Neural cell (in vitro differentiated cells): ENCODE measurements at regions not wholly inside any gene's neighbourhood (a gene's known extent, or its start where the extent isn't known, plus 50 kb on each side); places are given as distances from the start of the nearest gene placed in this dataset.

Source experiments
- H2AFZ ChIP-seq: fragments of 200-600, 300-800 bp; sonication (generic), shearing (Covaris generic); 2 replicates; pipeline ENCODE4 v1.6.0; 2014; ENCODE audit warnings: low read depth, mild to moderate bottlenecking, antibody characterized with exemption, low read length, moderate library complexity
- H3F3A ChIP-seq: fragments of 200-600 bp; shearing (Covaris generic); 2 replicates; pipeline ENCODE4 v1.6.1; 2016; ENCODE audit warnings: mild to moderate bottlenecking, moderate library complexity, mixed read lengths, antibody characterized with exemption, low read length; ENCODE audit not compliant: insufficient read depth, poor library complexity, severe bottlenecking
- H3K27ac ChIP-seq: fragments of 200-600, 300-800 bp; sonication (generic), shearing (Covaris generic); 2 replicates; pipeline ENCODE4 v1.5.1; 2014; ENCODE audit warnings: mild to moderate bottlenecking, low read length, moderate library complexity
- H3K27me3 ChIP-seq: fragments of 300-800, 200-600 bp; sonication (generic), shearing (Covaris generic); 2 replicates; pipeline ENCODE4 v1.6.0; 2014; ENCODE audit warnings: mild to moderate bottlenecking, low read depth, low read length, moderate library complexity; ENCODE audit not compliant: insufficient read depth
- H3K36me3 ChIP-seq: fragments of 300-800, 200-600 bp; sonication (generic), shearing (Covaris generic); 2 replicates; pipeline ENCODE4 v1.5.1; 2014; ENCODE audit warnings: mild to moderate bottlenecking, antibody characterized with exemption, low read length, moderate library complexity; ENCODE audit not compliant: insufficient read depth
- H3K4me2 ChIP-seq: fragments of 300-800, 200-600 bp; sonication (generic), shearing (Covaris generic); 2 replicates; pipeline ENCODE4 v1.6.0; 2014; ENCODE audit warnings: mild to moderate bottlenecking, low read length
- H3K4me3 ChIP-seq: fragments of 300-800, 200-600 bp; sonication (generic), shearing (Covaris generic); 2 replicates; pipeline ENCODE4 v1.5.1; 2014; ENCODE audit warnings: mild to moderate bottlenecking, low read length, moderate library complexity
- H3K79me2 ChIP-seq: fragments of 200-600 bp; shearing (Covaris generic); replicated peaks from 2 replicates; pipeline ENCODE4 v1.6.0; 2014; ENCODE audit warnings: mild to moderate bottlenecking, low read length, moderate library complexity; ENCODE audit not compliant: insufficient read depth
- H3K9ac ChIP-seq: fragments of 300-800, 200-600 bp; sonication (generic), shearing (Covaris generic); 2 replicates; pipeline ENCODE4 v1.6.1; 2016; ENCODE audit warnings: mild to moderate bottlenecking, low read length, mixed read lengths
- H3K9me2 ChIP-seq: fragments of 200-600 bp; shearing (Covaris generic); 2 replicates; pipeline ENCODE4 v1.6.1; 2016; ENCODE audit warnings: mild to moderate bottlenecking, low read length, mixed read lengths; ENCODE audit not compliant: insufficient read depth
- H3K9me3 ChIP-seq: fragments of 200-600, 300-800 bp; sonication (generic), shearing (Covaris generic); 2 replicates; pipeline ENCODE4 v1.6.1; 2016; ENCODE audit warnings: mild to moderate bottlenecking, mixed run types, low read length, moderate library complexity, mixed read lengths
- H4K20me1 ChIP-seq: fragments of 200-600 bp; shearing (Covaris generic); 2 replicates; pipeline ENCODE4 v1.6.1; 2016; ENCODE audit warnings: mild to moderate bottlenecking, mixed run types; ENCODE audit not compliant: insufficient read depth
- EP300 ChIP-seq: fragments of 450-650 bp; conservative IDR thresholded peaks from 2 replicates; pipeline ENCODE4 v1.6.1; 2014; ENCODE audit warnings: antibody characterized with exemption, mild to moderate bottlenecking, moderate library complexity; ENCODE audit not compliant: poor library complexity, severe bottlenecking
- EZH2 ChIP-seq: fragments of 200-600, 300-800 bp; shearing (Covaris generic), sonication (generic); IDR thresholded peaks from 2 replicates; pipeline ENCODE4 v1.6.1; 2014; ENCODE audit warnings: antibody characterized with exemption, low read length, borderline replicate concordance, mild to moderate bottlenecking; ENCODE audit not compliant: insufficient read depth, poor library complexity, severe bottlenecking
- MXI1 ChIP-seq: fragments of 450-650 bp; conservative IDR thresholded peaks from 2 replicates; pipeline ENCODE4 v1.6.1; 2014; ENCODE audit warnings: antibody characterized with exemption, mild to moderate bottlenecking; ENCODE audit not compliant: poor library complexity, severe bottlenecking
- POLR2AphosphoS5 ChIP-seq: IDR thresholded peaks from 2 replicates; pipeline ENCODE4 v1.6.1; 2012
- RAD21 ChIP-seq: fragments of 450-650 bp; conservative IDR thresholded peaks from 2 replicates; pipeline ENCODE4 v1.6.1; 2014; ENCODE audit warnings: antibody characterized with exemption, mild to moderate bottlenecking, moderate library complexity
- SMC3 ChIP-seq: fragments of 450-650 bp; conservative IDR thresholded peaks from 2 replicates; pipeline ENCODE4 v1.6.1; 2014; ENCODE audit warnings: antibody characterized with exemption, mild to moderate bottlenecking, moderate library complexity; ENCODE audit not compliant: poor library complexity
- TAF1 ChIP-seq: IDR thresholded peaks from 2 replicates; pipeline ENCODE4 v1.6.1; 2012; ENCODE audit warnings: low read depth
- TF ChIP-seq, protein P1 (sequence below): fragments of 450-650 bp; IDR thresholded peaks from 2 replicates; pipeline ENCODE4 v1.5.1; 2014; ENCODE audit warnings: antibody characterized with exemption, mild to moderate bottlenecking, moderate library complexity; ENCODE audit not compliant: poor library complexity, severe bottlenecking
- TF ChIP-seq, protein P2 (sequence below): IDR thresholded peaks from 2 replicates; pipeline ENCODE4 v1.6.1; 2012; ENCODE audit warnings: borderline replicate concordance

DNA sequence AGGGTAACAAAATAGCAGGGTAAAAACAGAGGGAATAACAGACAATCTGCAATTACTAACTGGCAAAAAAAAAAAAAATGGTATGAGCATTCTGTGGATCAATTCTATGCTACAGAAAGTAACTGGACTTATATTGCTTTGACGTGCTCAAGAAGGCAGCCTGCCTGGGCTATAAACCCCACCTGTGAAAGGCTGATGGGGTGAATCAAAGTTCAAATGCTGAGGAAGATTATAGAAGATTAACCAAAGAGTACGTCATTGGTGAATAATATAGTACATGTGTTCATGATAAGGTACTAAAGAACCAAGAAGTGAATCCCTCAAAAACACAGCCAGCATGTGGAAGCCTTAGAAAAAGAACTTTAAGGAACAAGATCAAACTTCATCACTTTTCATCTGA, 441.9 kb upstream of the PTCHD4 start:
- Histone ChIP-seq H3K27ac (no peak overlapping the region), H3K4me3 (no peak overlapping the region), H2AFZ (no peak overlapping the region), H3K9ac (no peak overlapping the region), H3K9me2 (no peaks in the 10 kb centered on the region), H3K36me3 (no peaks in the 10 kb centered on the region), H3K79me2 (no peaks in the 10 kb centered on the region), H3K9me3 (no peaks in the 10 kb centered on the region), H3F3A (no peaks in the 10 kb centered on the region), H4K20me1 (no peaks in the 10 kb centered on the region), H3K27me3 (no peaks in the 10 kb centered on the region), H3K4me2 (no peak overlapping the region)
- TF ChIP-seq, protein P1, sequence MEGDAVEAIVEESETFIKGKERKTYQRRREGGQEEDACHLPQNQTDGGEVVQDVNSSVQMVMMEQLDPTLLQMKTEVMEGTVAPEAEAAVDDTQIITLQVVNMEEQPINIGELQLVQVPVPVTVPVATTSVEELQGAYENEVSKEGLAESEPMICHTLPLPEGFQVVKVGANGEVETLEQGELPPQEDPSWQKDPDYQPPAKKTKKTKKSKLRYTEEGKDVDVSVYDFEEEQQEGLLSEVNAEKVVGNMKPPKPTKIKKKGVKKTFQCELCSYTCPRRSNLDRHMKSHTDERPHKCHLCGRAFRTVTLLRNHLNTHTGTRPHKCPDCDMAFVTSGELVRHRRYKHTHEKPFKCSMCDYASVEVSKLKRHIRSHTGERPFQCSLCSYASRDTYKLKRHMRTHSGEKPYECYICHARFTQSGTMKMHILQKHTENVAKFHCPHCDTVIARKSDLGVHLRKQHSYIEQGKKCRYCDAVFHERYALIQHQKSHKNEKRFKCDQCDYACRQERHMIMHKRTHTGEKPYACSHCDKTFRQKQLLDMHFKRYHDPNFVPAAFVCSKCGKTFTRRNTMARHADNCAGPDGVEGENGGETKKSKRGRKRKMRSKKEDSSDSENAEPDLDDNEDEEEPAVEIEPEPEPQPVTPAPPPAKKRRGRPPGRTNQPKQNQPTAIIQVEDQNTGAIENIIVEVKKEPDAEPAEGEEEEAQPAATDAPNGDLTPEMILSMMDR = no peak
- TF ChIP-seq SMC3 (no peak), TAF1 (no peak), EZH2 (no peak), MXI1 (no peak), EP300 (no peak), RAD21 (no peak), POLR2AphosphoS5 (no peak)
- TF ChIP-seq, protein P2, sequence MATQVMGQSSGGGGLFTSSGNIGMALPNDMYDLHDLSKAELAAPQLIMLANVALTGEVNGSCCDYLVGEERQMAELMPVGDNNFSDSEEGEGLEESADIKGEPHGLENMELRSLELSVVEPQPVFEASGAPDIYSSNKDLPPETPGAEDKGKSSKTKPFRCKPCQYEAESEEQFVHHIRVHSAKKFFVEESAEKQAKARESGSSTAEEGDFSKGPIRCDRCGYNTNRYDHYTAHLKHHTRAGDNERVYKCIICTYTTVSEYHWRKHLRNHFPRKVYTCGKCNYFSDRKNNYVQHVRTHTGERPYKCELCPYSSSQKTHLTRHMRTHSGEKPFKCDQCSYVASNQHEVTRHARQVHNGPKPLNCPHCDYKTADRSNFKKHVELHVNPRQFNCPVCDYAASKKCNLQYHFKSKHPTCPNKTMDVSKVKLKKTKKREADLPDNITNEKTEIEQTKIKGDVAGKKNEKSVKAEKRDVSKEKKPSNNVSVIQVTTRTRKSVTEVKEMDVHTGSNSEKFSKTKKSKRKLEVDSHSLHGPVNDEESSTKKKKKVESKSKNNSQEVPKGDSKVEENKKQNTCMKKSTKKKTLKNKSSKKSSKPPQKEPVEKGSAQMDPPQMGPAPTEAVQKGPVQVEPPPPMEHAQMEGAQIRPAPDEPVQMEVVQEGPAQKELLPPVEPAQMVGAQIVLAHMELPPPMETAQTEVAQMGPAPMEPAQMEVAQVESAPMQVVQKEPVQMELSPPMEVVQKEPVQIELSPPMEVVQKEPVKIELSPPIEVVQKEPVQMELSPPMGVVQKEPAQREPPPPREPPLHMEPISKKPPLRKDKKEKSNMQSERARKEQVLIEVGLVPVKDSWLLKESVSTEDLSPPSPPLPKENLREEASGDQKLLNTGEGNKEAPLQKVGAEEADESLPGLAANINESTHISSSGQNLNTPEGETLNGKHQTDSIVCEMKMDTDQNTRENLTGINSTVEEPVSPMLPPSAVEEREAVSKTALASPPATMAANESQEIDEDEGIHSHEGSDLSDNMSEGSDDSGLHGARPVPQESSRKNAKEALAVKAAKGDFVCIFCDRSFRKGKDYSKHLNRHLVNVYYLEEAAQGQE = no peak

DNA sequence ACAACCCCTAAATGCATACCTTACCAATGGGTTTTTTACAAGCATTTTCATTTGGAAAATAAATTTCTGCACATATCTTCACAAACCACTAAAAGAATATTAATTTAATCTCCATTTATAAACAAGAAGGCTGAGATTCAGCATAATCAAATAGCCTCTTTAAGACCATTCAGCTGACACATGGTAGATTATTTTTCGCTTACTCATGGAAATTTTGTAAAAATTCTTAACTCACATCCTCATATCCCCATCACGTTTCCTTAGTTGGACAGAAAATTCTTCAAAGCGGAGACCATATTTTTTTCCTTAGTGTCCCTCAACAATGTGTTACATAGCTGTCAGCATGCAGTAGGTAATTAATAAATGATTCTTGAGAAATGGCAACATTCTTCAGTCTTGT, 439.6 kb upstream of the PTCHD4 start:
- Histone ChIP-seq H3K27me3 (no peaks in the 10 kb centered on the region), H3K27ac (no peak overlapping the region), H3K9me3 (no peaks in the 10 kb centered on the region), H4K20me1 (no peaks in the 10 kb centered on the region), H3K9me2 (no peaks in the 10 kb centered on the region), H3F3A (no peaks in the 10 kb centered on the region), H2AFZ (no peak overlapping the region), H3K4me3 (no peak overlapping the region), H3K4me2 (no peak overlapping the region), H3K9ac (no peak overlapping the region), H3K36me3 (no peaks in the 10 kb centered on the region), H3K79me2 (no peaks in the 10 kb centered on the region)
- TF ChIP-seq RAD21 (no peak), MXI1 (no peak), POLR2AphosphoS5 (no peak), EP300 (no peak), SMC3 (no peak), EZH2 (no peak), TAF1 (no peak)
- TF ChIP-seq, protein P1 = no peak
- TF ChIP-seq, protein P2 = no peak
